ENCODE measurements at regions not wholly inside any gene's neighbourhood (a gene's known extent, or its start where the extent isn't known, plus 50 kb on each side); places are given as distances from the start of the nearest gene placed in this dataset.
"Not testable (repeated sequence)": the region's sequence is repeated elsewhere in the genome, so short reads cannot be mapped to it uniquely, and the experiment has no call there.

GRCh38 chr2:150812664-150813367 is 325.3 kb upstream of the RND3 start:
- intact Hi-C loops (cut with DNase I), result no loop called here
- DNase-seq, result no peak

GRCh38 chr2:150812066-150812465 is 324.6 kb upstream of the RND3 start:
- ATAC-seq, result no peak
- no peak for DNase-seq
- intact Hi-C loops (cut with DNase I), result no loop called here

More at GRCh38 chr2:150812664-150813367, 325.3 kb upstream of the RND3 start:
- no peak for ATAC-seq

GRCh38 chr2:150811259-150811855 is 323.9 kb upstream of the RND3 start:
- DNase-seq (no peak), ATAC-seq (peak in 1 of 2 donors; percentile 70)
- intact Hi-C loops (cut with DNase I), result no loop called here

- intact Hi-C loops (cut with DNase I), result no loop called here
- no peak for DNase-seq
- no peak for ATAC-seq
These were observed 321.6 kb upstream of the RND3 start for GRCh38 chr2:150809103-150809502.

- DNase-seq (no peak), ATAC-seq (peak in 1 of 2 donors; percentile 79)
- intact Hi-C loops (cut with DNase I), result no loop called here
These were observed 318.9 kb upstream of the RND3 start for GRCh38 chr2:150806336-150806735.

- ATAC-seq, result no peak
- DNase-seq, result no peak
- intact Hi-C loops (cut with DNase I), result no loop called here
These were observed 316.4 kb upstream of the RND3 start for GRCh38 chr2:150803689-150804398.

GRCh38 chr2:150802635-150803034 is 315.2 kb upstream of the RND3 start:
- intact Hi-C loops (cut with DNase I), result no loop called here
- DNase-seq, result no peak

GRCh38 chr2:150796236-150796635 is 308.8 kb upstream of the RND3 start:
- ATAC-seq; intact Hi-C loops (cut with DNase I): not testable (repeated sequence)

More at GRCh38 chr2:150802635-150803034, 315.2 kb upstream of the RND3 start:
- ATAC-seq, result no peak

GRCh38 chr2:150792780-150793300 is 305.4 kb upstream of the RND3 start:
- DNase-seq (no peak), ATAC-seq (no peak)
- intact Hi-C loops (cut with DNase I), result no loop called here

More at GRCh38 chr2:150796236-150796635, 308.8 kb upstream of the RND3 start:
- not testable (repeated sequence) for DNase-seq

- intact Hi-C loops (cut with DNase I), result no loop called here
- no peak for ATAC-seq
- DNase-seq, result no peak
These were observed 304.1 kb upstream of the RND3 start for GRCh38 chr2:150791567-150791966.

- peak in 1 of 2 donors; percentile 41 for ATAC-seq
These were observed 302.0 kb upstream of the RND3 start for GRCh38 chr2:150789376-150789905.

GRCh38 chr2:150788426-150789140 is 301.1 kb upstream of the RND3 start:
- ATAC-seq, result no peak
- no peak for DNase-seq
- intact Hi-C loops (cut with DNase I), result no loop called here

More at GRCh38 chr2:150789376-150789905, 302.0 kb upstream of the RND3 start:
- no peak for DNase-seq
- intact Hi-C loops (cut with DNase I), result no loop called here

- intact Hi-C loops (cut with DNase I), result no loop called here
- DNase-seq (no peak), ATAC-seq (no peak)
These were observed 300.1 kb upstream of the RND3 start for GRCh38 chr2:150787353-150788093.

GRCh38 chr2:150784389-150784788 is 296.9 kb upstream of the RND3 start:
- ATAC-seq (no peak), DNase-seq (no peak)
- intact Hi-C loops (cut with DNase I), result no loop called here

GRCh38 chr2:150783896-150784295 is 296.4 kb upstream of the RND3 start:
- no peak for ATAC-seq
- DNase-seq, result no peak
- intact Hi-C loops (cut with DNase I), result no loop called here

- intact Hi-C loops (cut with DNase I), result no loop called here
- DNase-seq (no peak), ATAC-seq (no peak)
These were observed 295.5 kb upstream of the RND3 start for GRCh38 chr2:150783015-150783414.

GRCh38 chr2:150782613-150783012 is 295.1 kb upstream of the RND3 start:
- DNase-seq (no peak), ATAC-seq (no peak)
- intact Hi-C loops (cut with DNase I), result no loop called here

- DNase-seq (no peak), ATAC-seq (no peak)
- intact Hi-C loops (cut with DNase I), result no loop called here
These were observed 293.7 kb upstream of the RND3 start for GRCh38 chr2:150781142-150781541.
